Osteoblast (primary cell): ENCODE measurements at regions not wholly inside any gene's neighbourhood (a gene's known extent, or its start where the extent isn't known, plus 50 kb on each side); places are given as distances from the start of the nearest gene placed in this dataset.

ENCODE experiments used
- DNase-seq: peaks from one replicate; pipeline ENCODE4 v3.0.0; 2011; ENCODE audit warnings: low spot score, mixed read lengths; ENCODE audit not compliant: insufficient read length; ENCODE audit errors: missing footprints
- H2AFZ ChIP-seq: 2 replicates; pipeline ENCODE4 v1.6.0; 2011; ENCODE audit warnings: mild to moderate bottlenecking, low read length
- H3K27ac ChIP-seq: 2 replicates; pipeline ENCODE4 v1.5.1; 2011; ENCODE audit warnings: mild to moderate bottlenecking, low read depth, low read length, moderate library complexity
- H3K27me3 ChIP-seq: 2 replicates; pipeline ENCODE4 v1.6.0; 2012; ENCODE audit warnings: mild to moderate bottlenecking, control low read depth, inconsistent platforms, low read length, moderate library complexity; ENCODE audit not compliant: insufficient read depth
- H3K36me3 ChIP-seq: 2 replicates; pipeline ENCODE4 v1.5.1; 2011; ENCODE audit warnings: mild to moderate bottlenecking, low read length, control low read depth, moderate library complexity; ENCODE audit not compliant: insufficient read depth
- H3K4me1 ChIP-seq: 2 replicates; pipeline ENCODE4 v1.5.1; 2011; ENCODE audit warnings: mild to moderate bottlenecking, low read length, control low read depth, moderate library complexity; ENCODE audit not compliant: insufficient read depth
- H3K4me2 ChIP-seq: 2 replicates; pipeline ENCODE4 v1.6.0; 2011; ENCODE audit warnings: mild to moderate bottlenecking, low read length; ENCODE audit not compliant: insufficient read depth
- H3K4me3 ChIP-seq: fragments of 200-600 bp; sonication (generic); 3 replicates; pipeline ENCODE4 v1.5.1; 2012; ENCODE audit warnings: mild to moderate bottlenecking, low read length, inconsistent platforms; ENCODE audit not compliant: insufficient read depth
- H3K79me2 ChIP-seq: 2 replicates; pipeline ENCODE4 v1.6.0; 2012; ENCODE audit warnings: mild to moderate bottlenecking, low read length, control low read depth, inconsistent platforms; ENCODE audit not compliant: insufficient read depth
- H3K9me3 ChIP-seq: 2 replicates; pipeline ENCODE4 v1.5.1; 2011; ENCODE audit warnings: low read depth, low read length, control low read depth
- H4K20me1 ChIP-seq: 2 replicates; pipeline ENCODE4 v1.6.0; 2012; ENCODE audit warnings: mild to moderate bottlenecking, low read length, control low read depth; ENCODE audit not compliant: insufficient read depth
- TF ChIP-seq, protein P1 (sequence below): IDR thresholded peaks from 2 replicates; pipeline ENCODE4 v1.5.1; 2011; ENCODE audit warnings: mild to moderate bottlenecking, low read depth, low read length, moderate library complexity; ENCODE audit errors: extremely low read depth

GRCh38 chr6:93794166-93794565 is 374.8 kb upstream of the EPHA7 start:
- peaks cover 6% of the 10 kb centered on the region for H3K4me1 ChIP-seq
- H3K36me3 ChIP-seq: no peaks in the 10 kb centered on the region
- H3K27me3 ChIP-seq: no peaks in the 10 kb centered on the region
- H3K4me3 ChIP-seq: no peak overlapping the region
- DNase-seq: peak; percentile 57
- no peaks in the 10 kb centered on the region for H3K9me3 ChIP-seq
- TF ChIP-seq, protein P1, sequence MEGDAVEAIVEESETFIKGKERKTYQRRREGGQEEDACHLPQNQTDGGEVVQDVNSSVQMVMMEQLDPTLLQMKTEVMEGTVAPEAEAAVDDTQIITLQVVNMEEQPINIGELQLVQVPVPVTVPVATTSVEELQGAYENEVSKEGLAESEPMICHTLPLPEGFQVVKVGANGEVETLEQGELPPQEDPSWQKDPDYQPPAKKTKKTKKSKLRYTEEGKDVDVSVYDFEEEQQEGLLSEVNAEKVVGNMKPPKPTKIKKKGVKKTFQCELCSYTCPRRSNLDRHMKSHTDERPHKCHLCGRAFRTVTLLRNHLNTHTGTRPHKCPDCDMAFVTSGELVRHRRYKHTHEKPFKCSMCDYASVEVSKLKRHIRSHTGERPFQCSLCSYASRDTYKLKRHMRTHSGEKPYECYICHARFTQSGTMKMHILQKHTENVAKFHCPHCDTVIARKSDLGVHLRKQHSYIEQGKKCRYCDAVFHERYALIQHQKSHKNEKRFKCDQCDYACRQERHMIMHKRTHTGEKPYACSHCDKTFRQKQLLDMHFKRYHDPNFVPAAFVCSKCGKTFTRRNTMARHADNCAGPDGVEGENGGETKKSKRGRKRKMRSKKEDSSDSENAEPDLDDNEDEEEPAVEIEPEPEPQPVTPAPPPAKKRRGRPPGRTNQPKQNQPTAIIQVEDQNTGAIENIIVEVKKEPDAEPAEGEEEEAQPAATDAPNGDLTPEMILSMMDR: no peak
- no peaks in the 10 kb centered on the region for H4K20me1 ChIP-seq
- H2AFZ ChIP-seq: no peak overlapping the region
- H3K27ac ChIP-seq: no peak overlapping the region
- H3K4me2 ChIP-seq: no peak overlapping the region
- no peaks in the 10 kb centered on the region for H3K79me2 ChIP-seq

- Histone ChIP-seq H3K4me1 (no peaks in the 10 kb centered on the region), H3K4me3 (no peak overlapping the region), H4K20me1 (no peaks in the 10 kb centered on the region), H2AFZ (no peak overlapping the region), H3K9me3 (no peaks in the 10 kb centered on the region), H3K36me3 (no peaks in the 10 kb centered on the region), H3K79me2 (no peaks in the 10 kb centered on the region), H3K27ac (no peak overlapping the region), H3K27me3 (no peaks in the 10 kb centered on the region), H3K4me2 (no peak overlapping the region)
- DNase-seq: no peak
- TF ChIP-seq, protein P1: no peak
Measured at GRCh38 chr6:93792746-93793145, 373.4 kb upstream of the EPHA7 start.

GRCh38 chr6:93790981-93791380 is 371.6 kb upstream of the EPHA7 start:
- Histone ChIP-seq H3K36me3 (no peaks in the 10 kb centered on the region), H3K4me1 (no peaks in the 10 kb centered on the region), H3K27ac (peak overlapping the region; percentile 42), H2AFZ (no peak overlapping the region), H4K20me1 (no peaks in the 10 kb centered on the region), H3K4me3 (no peak overlapping the region), H3K79me2 (no peaks in the 10 kb centered on the region), H3K4me2 (no peak overlapping the region), H3K27me3 (no peaks in the 10 kb centered on the region), H3K9me3 (no peaks in the 10 kb centered on the region)
- no peak for DNase-seq
- TF ChIP-seq, protein P1: no peak

- TF ChIP-seq, protein P1: no peak
- Histone ChIP-seq H2AFZ (no peak overlapping the region), H3K9me3 (no peaks in the 10 kb centered on the region), H3K4me2 (no peak overlapping the region), H3K4me1 (no peaks in the 10 kb centered on the region), H4K20me1 (no peaks in the 10 kb centered on the region), H3K36me3 (no peaks in the 10 kb centered on the region), H3K27me3 (no peaks in the 10 kb centered on the region), H3K4me3 (no peak overlapping the region), H3K79me2 (no peaks in the 10 kb centered on the region), H3K27ac (no peak overlapping the region)
- peak; percentile 48 for DNase-seq
Measured at GRCh38 chr6:93789532-93789931, 370.2 kb upstream of the EPHA7 start.
